GM18951 (cell line): ENCODE measurements at regions not wholly inside any gene's neighbourhood (a gene's known extent, or its start where the extent isn't known, plus 50 kb on each side); places are given as distances from the start of the nearest gene placed in this dataset.
"Not testable (repeated sequence)": the region's sequence is repeated elsewhere in the genome, so short reads cannot be mapped to it uniquely, and the experiment has no call there.

ENCODE experiments used
- POLR2A ChIP-seq: IDR thresholded peaks from 4 replicates; pipeline ENCODE4 v1.6.1; 2011; ENCODE audit warnings: mild to moderate bottlenecking; ENCODE audit not compliant: insufficient read length, insufficient read depth; ENCODE audit errors: extremely low read depth
- in situ Hi-C: fragments of 300-500 bp; cut with MboI; formaldehyde crosslinking; loops from one replicate; pipeline ENCODE4 v1.12.0; 2022; ENCODE audit warnings: low sequenced_read_pairs, mixed read lengths, inconsistent platforms; ENCODE audit not compliant: unreplicated experiment

DNA sequence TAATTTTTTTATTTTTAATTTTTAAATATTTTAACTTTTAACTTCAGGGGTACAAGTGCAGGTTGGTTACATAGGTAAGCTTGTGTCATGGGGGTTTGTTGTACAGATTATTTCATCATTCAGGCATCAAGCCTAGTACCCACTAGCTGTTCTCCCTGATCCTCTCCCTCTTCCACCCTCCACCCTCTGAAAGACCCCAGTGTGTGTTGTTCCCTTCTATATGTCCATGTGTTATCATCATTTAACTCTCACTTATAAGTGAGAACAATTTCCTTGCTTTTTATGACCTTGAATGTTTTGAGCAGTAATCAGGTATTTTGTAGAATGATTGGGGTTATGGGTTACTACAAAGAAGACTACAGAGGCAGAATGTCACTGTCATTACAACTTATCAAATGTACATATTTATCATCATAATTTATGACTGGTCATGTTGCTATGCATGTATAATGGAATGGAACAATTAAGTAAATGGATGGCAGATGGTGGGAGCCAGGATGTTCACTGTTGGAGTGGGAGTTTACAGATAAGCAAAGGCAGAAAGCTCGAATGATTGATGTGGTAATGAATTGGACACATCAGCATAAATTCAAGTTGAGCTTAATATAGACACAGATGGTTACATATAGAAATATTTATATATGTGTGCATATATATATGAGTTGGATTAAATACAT lies 563.8 kb upstream of the ROBO1 start:
- no peak for TF ChIP-seq POLR2A
- in situ Hi-C loops: no loop called here

DNA sequence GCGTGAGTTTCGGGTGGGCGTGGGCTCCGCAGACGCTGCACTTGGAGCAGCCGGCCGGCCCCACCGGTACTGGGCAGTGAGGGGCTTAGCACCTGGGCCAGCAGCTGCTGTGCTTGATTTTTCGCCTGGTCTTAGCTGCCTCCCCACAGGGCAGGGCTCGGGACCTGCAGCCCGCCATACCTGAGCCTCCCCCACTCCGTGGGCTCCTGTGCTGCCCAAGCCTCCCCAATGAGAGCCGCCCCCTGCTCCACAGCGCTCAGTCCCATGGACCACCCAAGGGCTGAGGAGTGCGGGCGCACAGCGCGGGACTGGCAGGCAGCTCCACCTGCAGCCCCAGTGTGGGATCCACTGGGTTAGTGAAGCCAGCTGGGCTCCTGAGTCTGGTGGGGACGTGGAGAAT lies 546.7 kb upstream of the ROBO1 start:
- in situ Hi-C loops: not testable (repeated sequence)

DNA sequence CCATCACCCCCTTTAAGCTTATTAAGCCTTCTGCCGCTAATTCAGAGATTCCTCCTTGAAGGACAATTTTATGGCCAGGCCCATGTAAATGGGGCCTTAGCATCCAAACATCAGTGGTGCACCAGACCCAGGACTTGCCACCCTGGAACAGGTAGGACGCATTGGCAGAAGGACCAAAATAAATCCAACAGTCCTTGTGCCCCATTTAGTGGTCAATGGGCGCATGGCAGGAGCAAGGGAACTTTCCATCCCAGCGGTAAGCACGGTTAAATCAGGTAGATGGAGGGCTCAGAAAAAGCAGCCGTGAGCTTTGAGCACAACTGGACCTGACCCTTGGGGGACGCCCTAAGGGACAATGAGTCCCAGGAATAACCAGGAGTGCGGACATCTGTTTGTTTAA lies 540.8 kb upstream of the ROBO1 start:
- TF ChIP-seq POLR2A: no peak
- in situ Hi-C loops: no loop called here

DNA sequence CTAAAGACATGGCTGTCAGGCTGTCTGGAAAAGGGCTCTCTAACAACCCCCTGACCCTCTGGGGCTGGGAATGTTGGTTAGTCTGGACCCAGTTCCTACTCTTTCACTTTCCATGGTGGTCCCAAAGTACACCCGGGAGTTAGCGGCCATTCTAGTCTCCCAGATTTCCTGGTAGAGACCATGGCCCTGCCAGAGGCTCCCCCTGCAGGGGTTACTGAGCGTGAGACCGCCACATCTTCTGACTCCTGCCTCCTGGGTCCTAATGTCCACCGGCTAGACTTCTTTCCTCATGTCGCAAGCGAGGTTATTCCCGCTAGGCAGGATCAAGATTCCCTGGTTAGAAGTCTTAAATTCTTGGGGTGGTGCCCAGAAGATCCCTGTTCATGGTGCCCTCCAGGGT lies 540.0 kb upstream of the ROBO1 start:
- in situ Hi-C loops: no loop called here
- no peak for TF ChIP-seq POLR2A

DNA sequence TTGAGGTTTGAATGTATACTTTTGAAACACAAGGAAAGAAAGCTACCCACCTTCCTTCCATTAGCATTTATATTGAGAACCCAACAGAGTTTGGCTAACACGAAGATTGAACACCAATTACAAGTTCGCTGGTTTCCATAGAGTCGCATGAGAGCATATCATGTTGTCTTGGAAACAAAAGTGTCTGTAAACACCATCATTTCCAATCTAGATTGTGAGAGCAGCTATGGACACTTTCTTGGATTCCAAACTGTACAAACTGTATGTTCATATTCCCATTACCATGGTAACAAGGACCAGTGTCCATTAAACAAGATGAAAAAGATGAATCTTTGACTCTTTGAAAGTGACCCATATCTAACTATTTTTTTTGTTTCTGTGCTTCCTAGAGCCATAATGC lies 529.9 kb upstream of the ROBO1 start:
- in situ Hi-C loops: no loop called here
- no peak for TF ChIP-seq POLR2A

DNA sequence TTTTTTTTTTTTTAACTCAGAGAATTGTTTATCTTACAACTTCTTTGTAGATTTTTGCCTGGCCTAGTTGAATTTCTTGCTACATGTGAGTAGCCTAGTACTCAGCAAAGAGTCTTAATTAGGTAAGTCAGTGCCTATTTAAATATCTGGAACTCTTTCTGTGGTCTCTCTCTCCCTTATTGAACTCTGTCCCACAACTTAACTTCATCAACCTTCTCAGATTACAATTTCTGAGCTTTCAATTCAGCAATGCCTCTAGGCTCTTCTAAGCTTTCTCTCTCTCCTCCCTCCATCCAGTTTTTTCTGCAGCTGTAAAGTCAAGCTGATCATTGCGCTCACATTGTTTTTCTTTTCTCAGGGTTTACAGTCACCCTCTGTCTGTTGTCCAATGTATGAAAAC lies 517.6 kb upstream of the ROBO1 start:
- TF ChIP-seq POLR2A: no peak
- in situ Hi-C loops: no loop called here

DNA sequence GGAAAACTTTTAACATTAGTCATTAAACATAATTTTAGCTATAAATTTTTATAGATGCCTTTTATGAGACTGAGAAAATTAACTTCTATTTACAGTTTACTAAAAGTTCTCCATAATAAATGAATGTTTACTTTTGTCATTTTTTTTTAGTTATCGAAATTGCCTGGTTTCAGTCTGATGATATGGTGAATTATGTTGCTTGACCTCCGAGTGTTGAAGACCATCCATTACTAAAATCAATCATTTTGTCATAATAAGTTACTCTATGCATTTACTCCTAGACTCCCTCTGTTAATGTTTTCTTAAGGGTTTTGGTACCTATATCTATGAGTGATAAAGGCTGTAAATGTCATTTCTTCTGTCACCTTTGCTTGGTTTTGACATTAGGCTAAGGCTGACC lies 516.0 kb upstream of the ROBO1 start:
- TF ChIP-seq POLR2A: no peak

DNA sequence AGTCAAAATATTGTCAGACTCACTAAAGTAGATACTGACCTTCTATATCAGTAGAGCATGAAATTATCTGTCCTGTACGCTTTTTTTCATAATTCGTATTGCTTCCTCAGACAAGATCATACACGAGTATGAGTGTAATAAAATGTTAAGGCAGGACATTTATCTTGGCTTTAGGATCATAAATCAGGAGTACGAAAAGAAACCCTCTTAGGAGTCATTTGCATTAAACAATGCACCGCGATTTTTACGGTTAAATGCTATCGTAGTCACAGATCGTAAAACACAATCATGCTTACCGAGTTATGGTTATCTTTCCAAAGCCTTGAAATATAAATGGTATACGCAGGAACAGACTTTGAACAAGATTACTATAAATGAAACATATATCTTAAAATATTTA lies 510.3 kb upstream of the ROBO1 start:
- no peak for TF ChIP-seq POLR2A
- in situ Hi-C loops: no loop called here

More for the DNA sequence above, 516.0 kb upstream of the ROBO1 start:
- in situ Hi-C loops: no loop called here

DNA sequence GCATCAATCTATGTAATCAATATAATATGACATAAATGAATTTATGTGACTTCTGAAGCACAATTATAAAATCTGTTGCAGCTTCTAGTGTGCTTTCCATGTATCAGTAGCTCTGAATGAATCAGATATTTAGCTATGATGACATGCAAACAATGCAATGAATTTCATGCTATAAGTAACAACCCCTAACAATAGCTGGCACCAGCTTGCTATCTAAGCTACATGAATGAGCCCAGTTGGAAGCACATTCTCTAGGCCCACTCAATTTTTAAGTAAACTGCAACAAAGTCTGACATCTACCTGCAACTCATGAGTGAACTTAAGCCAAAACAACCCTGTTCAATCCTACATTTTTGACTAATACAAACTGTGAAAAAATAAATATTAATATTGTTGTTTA lies 507.3 kb upstream of the ROBO1 start:
- in situ Hi-C loops: no loop called here
- TF ChIP-seq POLR2A: no peak

DNA sequence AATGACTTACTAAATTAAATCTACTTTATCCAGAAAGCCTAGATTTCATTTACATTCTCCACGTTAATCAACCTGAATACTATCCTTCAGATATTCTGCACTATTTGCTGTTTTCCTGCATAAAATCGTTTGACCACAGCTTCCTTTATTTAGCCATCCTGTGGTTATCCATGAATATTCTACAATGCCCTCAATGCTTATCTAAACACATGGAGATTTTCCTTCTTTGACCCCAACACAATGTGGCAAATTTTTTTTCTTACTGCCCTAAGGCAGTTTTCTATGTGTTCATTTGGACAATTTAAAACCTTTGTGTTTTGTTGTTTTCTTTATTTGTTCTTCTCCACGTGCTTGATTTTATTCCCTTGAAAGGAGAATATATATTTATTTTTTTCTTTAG lies 495.5 kb upstream of the ROBO1 start:
- in situ Hi-C loops: no loop called here
- TF ChIP-seq POLR2A: no peak

DNA sequence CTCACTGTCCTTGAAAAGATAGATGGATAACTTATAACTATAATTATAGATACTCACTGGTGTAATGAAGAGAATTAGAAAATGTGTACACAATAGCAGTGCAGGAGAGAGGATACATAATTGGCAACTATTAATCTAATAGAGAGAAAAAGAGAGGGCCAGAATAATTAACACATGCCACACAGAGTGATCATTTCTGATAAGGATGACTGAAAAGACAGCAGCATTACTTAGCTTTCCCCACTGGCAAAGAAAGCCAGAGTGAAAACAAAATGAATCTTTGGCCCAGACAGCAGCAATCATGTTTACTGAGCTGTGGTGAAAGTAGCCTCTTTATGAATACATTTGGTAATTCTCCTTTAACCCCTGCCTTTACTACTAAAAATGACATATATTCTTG lies 493.3 kb upstream of the ROBO1 start:
- no peak for TF ChIP-seq POLR2A
- in situ Hi-C loops: no loop called here

DNA sequence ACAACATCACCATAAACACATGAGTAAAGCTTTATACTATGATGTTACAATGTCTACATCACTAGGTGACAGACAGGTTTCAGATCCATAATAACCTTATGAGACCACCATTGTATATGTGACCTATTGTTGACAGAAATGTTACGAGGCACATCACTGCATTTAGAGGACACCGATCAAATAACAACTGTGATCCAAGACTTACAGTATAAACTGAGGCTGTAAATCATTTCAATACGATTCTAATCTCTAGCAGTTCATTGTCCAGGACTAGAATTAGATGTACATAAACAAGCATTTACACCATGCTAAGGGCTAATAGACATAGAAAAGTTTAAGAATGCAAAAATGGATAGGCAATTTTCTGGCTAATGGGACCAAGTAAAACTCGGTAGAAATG lies 491.9 kb upstream of the ROBO1 start:
- TF ChIP-seq POLR2A: no peak
- in situ Hi-C loops: no loop called here

DNA sequence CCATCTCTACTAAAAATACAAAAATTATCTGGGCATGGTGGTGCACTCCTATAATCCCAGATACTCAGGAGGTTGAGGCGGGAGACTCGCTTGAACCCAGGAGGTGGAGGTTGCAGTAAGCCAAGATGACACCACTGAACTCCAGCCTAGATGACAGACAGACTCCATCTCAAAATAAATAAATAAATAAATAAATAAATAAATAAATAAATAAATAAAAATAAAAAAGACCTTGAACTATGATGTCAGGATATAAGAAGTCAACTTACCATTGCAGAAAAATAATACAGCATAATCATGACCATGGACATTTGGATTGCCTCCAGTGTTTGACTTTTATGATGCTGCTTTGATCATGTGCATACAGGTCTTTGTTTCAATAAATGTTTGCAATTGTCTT lies 484.3 kb upstream of the ROBO1 start:
- no peak for TF ChIP-seq POLR2A
- in situ Hi-C loops: no loop called here

DNA sequence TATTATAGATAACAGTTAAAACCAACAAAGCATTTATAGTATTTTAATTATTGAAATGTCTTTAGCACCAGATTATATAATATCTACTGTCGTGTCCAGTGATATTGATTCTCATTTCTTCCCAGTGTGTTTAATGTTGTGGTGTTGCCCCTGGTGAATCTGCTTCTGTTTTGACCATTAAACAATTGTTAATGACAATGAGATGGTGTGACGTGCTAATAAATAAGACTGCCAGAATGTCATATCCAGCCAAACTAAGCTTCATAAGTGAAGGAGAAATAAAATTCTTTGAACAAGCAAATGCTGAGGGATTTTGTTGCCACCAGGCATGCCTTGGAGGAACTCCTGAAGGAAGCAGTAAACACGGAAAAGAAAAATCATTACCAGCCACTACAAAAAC lies 480.0 kb upstream of the ROBO1 start:
- in situ Hi-C loops: no loop called here
- TF ChIP-seq POLR2A: no peak

DNA sequence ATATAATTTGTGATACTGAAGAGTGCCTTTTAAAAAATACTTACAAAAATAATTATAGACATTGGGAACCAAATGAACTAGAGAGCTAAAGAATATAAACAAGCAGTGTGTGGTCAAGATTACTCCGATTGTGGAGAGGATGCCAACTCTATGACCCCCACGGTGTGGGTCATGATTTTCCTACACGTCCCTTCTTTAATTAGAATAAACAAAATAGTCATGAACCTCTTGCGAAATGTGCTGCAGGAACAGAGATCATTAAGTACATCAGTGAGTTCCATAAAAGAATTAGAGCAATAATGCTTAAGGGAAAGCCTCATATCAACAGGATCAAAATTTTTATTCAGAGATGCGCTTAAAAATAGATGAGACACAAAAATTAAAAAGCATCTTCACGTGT lies 476.6 kb upstream of the ROBO1 start:
- in situ Hi-C loops: no loop called here
- no peak for TF ChIP-seq POLR2A
